Loucy (cell line): ENCODE measurements at regions not wholly inside any gene's neighbourhood (a gene's known extent, or its start where the extent isn't known, plus 50 kb on each side); places are given as distances from the start of the nearest gene placed in this dataset.
"Not testable (repeated sequence)": the region's sequence is repeated elsewhere in the genome, so short reads cannot be mapped to it uniquely, and the experiment has no call there.

Source experiments
- H2AFZ ChIP-seq: fragments of 200-600 bp; sonication (generic); 2 replicates; pipeline ENCODE4 v1.6.0; 2016; ENCODE audit warnings: antibody characterized with exemption, mild to moderate bottlenecking, low read length, moderate library complexity
- H3F3A ChIP-seq: fragments of 200-600 bp; 2 replicates; pipeline ENCODE4 v1.6.0; 2016; ENCODE audit warnings: antibody characterized with exemption, low read depth, mild to moderate bottlenecking
- H3K27me3 ChIP-seq: fragments of 200-600 bp; sonication (generic); 2 replicates; pipeline ENCODE4 v1.6.1; 2014; ENCODE audit warnings: low read length, mild to moderate bottlenecking; ENCODE audit not compliant: insufficient read depth, poor library complexity, severe bottlenecking
- H3K36me3 ChIP-seq: fragments of 200-600 bp; sonication (generic); 2 replicates; pipeline ENCODE4 v1.6.1; 2016; ENCODE audit warnings: low read length; ENCODE audit not compliant: insufficient read depth
- H3K4me1 ChIP-seq: fragments of 200-600 bp; sonication (generic); 2 replicates; pipeline ENCODE4 v1.5.1; 2014; ENCODE audit warnings: low read length, mild to moderate bottlenecking; ENCODE audit not compliant: insufficient read depth, poor library complexity, severe bottlenecking
- H3K4me2 ChIP-seq: fragments of 200-600 bp; sonication (generic); 2 replicates; pipeline ENCODE4 v1.6.0; 2014; ENCODE audit warnings: antibody characterized with exemption, low read length, low read depth, mild to moderate bottlenecking; ENCODE audit not compliant: poor library complexity, severe bottlenecking
- H3K4me3 ChIP-seq: fragments of 200-600 bp; sonication (generic); 2 replicates; pipeline ENCODE4 v1.5.1; 2014; ENCODE audit warnings: low read length, mild to moderate bottlenecking, mixed read lengths; ENCODE audit not compliant: poor library complexity, severe bottlenecking
- H3K79me2 ChIP-seq: fragments of 200-600 bp; sonication (generic); 2 replicates; pipeline ENCODE4 v1.6.1; 2014; ENCODE audit warnings: low read length; ENCODE audit not compliant: insufficient read depth
- H3K9ac ChIP-seq: fragments of 200-600 bp; sonication (generic); 2 replicates; pipeline ENCODE4 v1.6.0; 2014; ENCODE audit warnings: mild to moderate bottlenecking, low read depth, low read length, moderate library complexity; ENCODE audit not compliant: poor library complexity, severe bottlenecking
- H3K9me2 ChIP-seq: fragments of 200-600 bp; sonication (generic); replicated peaks from 2 replicates; pipeline ENCODE4 v1.6.1; 2016; ENCODE audit warnings: low read depth, low read length, mixed read lengths
- H3K9me3 ChIP-seq: fragments of 200-600 bp; sonication (generic); 2 replicates; pipeline ENCODE4 v1.6.1; 2014; ENCODE audit warnings: mild to moderate bottlenecking, antibody characterized with exemption, low read length, low read depth; ENCODE audit not compliant: insufficient read depth
- H4K20me1 ChIP-seq: fragments of 200-600 bp; sonication (generic); 2 replicates; pipeline ENCODE4 v1.6.0; 2014; ENCODE audit warnings: antibody characterized with exemption, low read length, mild to moderate bottlenecking; ENCODE audit not compliant: insufficient read depth, poor library complexity, severe bottlenecking
- EZH2phosphoT487 ChIP-seq: fragments of 200-600 bp; IDR thresholded peaks from 2 replicates; pipeline ENCODE4 v1.6.1; 2018; ENCODE audit warnings: antibody characterized with exemption, mild to moderate bottlenecking, moderate library complexity, borderline replicate concordance
- TF ChIP-seq, protein P1 (sequence below): fragments of 200-600 bp; sonication (generic); conservative IDR thresholded peaks from 2 replicates; pipeline ENCODE4 v1.5.1; 2014; ENCODE audit warnings: mild to moderate bottlenecking, antibody characterized with exemption, low read length

DNA sequence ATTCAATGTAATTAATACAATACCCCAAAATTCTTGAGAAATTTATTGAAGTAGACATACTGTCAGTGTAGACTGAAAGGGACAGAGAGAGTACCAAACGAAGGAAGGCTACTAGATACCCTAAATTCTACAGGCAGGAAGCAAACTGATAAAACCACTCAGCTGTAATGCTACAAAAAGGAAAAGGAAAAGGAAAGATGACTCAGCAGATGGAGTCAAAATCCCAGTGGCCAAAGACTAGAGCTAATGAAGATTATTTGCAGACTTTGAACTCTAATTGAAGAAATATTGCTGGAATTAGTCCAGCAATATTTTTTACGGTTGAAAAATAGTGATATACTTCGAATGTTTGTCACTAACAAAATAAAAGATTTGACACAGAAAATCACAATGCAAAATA, 671.9 kb downstream of the BRINP3 start:
- Histone ChIP-seq H3K9me2 (no peaks in the 10 kb centered on the region), H3K9ac (no peak overlapping the region), H3K27me3 (no peaks in the 10 kb centered on the region), H3K9me3 (no peaks in the 10 kb centered on the region), H3K4me1 (no peaks in the 10 kb centered on the region), H3K4me3 (no peak overlapping the region), H3K79me2 (no peaks in the 10 kb centered on the region), H3F3A (no peaks in the 10 kb centered on the region), H4K20me1 (no peaks in the 10 kb centered on the region), H3K36me3 (no peaks in the 10 kb centered on the region), H2AFZ (no peak overlapping the region), H3K4me2 (no peak overlapping the region)
- TF ChIP-seq, protein P1, sequence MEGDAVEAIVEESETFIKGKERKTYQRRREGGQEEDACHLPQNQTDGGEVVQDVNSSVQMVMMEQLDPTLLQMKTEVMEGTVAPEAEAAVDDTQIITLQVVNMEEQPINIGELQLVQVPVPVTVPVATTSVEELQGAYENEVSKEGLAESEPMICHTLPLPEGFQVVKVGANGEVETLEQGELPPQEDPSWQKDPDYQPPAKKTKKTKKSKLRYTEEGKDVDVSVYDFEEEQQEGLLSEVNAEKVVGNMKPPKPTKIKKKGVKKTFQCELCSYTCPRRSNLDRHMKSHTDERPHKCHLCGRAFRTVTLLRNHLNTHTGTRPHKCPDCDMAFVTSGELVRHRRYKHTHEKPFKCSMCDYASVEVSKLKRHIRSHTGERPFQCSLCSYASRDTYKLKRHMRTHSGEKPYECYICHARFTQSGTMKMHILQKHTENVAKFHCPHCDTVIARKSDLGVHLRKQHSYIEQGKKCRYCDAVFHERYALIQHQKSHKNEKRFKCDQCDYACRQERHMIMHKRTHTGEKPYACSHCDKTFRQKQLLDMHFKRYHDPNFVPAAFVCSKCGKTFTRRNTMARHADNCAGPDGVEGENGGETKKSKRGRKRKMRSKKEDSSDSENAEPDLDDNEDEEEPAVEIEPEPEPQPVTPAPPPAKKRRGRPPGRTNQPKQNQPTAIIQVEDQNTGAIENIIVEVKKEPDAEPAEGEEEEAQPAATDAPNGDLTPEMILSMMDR = no peak
- TF ChIP-seq EZH2phosphoT487 = no peak

DNA sequence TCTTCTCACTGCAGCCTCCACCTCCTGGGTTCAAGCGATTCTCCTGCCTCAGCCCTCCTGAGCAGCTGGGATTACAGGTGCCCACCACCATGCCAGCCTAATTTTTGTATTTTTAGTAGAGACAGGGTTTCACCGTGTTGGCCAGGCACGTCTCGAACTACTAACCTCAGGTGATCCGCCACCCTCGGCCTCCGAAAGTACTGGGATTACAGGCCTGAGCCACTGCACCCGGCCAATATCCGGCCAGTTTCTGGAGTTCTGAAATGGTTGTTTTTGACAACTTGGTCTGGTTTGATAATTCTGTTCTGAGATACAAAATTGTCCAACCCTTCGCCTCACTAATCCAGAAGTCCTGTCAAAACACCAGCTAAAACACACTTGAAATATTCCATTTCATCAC, 667.0 kb downstream of the BRINP3 start:
- not testable (repeated sequence) for H4K20me1 ChIP-seq, H2AFZ ChIP-seq

DNA sequence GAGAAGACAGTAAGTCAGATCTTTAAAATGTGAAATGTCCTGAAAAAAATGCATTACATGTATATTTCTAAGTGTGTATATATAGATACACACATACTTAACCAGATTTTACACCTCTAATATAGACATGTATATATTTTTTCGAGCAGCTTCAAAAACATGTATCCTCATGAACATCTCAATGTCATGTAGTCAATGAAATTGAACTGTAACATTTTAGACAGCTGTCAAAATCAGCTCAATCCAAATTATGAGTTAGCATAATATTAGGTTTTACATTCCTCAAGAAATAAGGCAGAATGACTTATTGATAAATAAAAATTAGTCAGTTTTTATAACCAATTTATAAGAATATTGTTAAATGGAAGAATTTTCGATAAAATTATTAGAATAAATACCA, 665.7 kb downstream of the BRINP3 start:
- no peaks in the 10 kb centered on the region for H3K9me2 ChIP-seq
- H3F3A ChIP-seq = no peaks in the 10 kb centered on the region
- H3K36me3 ChIP-seq = no peaks in the 10 kb centered on the region
- H3K9ac ChIP-seq = no peak overlapping the region
- H2AFZ ChIP-seq = no peak overlapping the region
- no peaks in the 10 kb centered on the region for H3K27me3 ChIP-seq
- no peaks in the 10 kb centered on the region for H3K4me1 ChIP-seq
- no peaks in the 10 kb centered on the region for H4K20me1 ChIP-seq
- TF ChIP-seq, protein P1 = no peak
- TF ChIP-seq EZH2phosphoT487 = no peak
- no peaks in the 10 kb centered on the region for H3K9me3 ChIP-seq
- no peak overlapping the region for H3K4me3 ChIP-seq
- H3K4me2 ChIP-seq = no peak overlapping the region
- no peaks in the 10 kb centered on the region for H3K79me2 ChIP-seq

More for the DNA sequence above, 667.0 kb downstream of the BRINP3 start:
- H3K36me3 ChIP-seq, H3K9ac ChIP-seq, H3K4me3 ChIP-seq, H3K79me2 ChIP-seq, H3K9me3 ChIP-seq, H3F3A ChIP-seq, H3K4me2 ChIP-seq, H3K9me2 ChIP-seq, H3K4me1 ChIP-seq, H3K27me3 ChIP-seq: not testable (repeated sequence)

DNA sequence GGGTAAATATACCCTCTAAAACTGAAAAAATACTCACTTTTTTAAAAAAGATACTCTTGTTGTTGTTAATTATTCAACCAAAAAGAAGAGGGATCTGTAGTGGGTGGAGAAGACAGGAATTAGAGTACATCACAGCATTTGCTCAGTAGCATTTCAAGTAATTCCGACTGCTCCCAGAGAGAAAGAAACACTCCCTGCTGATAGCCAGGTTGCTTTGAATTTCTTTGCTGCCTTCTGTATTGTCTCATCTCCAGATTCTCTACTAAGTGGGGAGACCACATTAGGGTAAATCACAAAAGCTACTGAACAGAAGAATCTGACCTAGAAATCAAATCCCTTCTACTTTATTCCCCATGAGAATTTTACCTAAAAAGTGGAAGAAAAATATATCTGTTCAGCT, 661.1 kb downstream of the BRINP3 start:
- H2AFZ ChIP-seq = no peak overlapping the region
- no peaks in the 10 kb centered on the region for H3F3A ChIP-seq
- no peaks in the 10 kb centered on the region for H3K4me1 ChIP-seq
- H3K4me2 ChIP-seq = no peak overlapping the region
- no peak for TF ChIP-seq EZH2phosphoT487
- TF ChIP-seq, protein P1 = no peak
- H3K36me3 ChIP-seq = no peaks in the 10 kb centered on the region
- no peaks in the 10 kb centered on the region for H4K20me1 ChIP-seq
- H3K9me3 ChIP-seq = no peaks in the 10 kb centered on the region
- no peaks in the 10 kb centered on the region for H3K9me2 ChIP-seq
- H3K27me3 ChIP-seq = no peaks in the 10 kb centered on the region
- H3K4me3 ChIP-seq = no peak overlapping the region
- H3K79me2 ChIP-seq = no peaks in the 10 kb centered on the region
- no peak overlapping the region for H3K9ac ChIP-seq
